ENCODE measurements at regions not wholly inside any gene's neighbourhood (a gene's known extent, or its start where the extent isn't known, plus 50 kb on each side); places are given as distances from the start of the nearest gene placed in this dataset.
A peak's percentile ranks its signal among the peaks of the same experiment; 100 is the strongest.
"Not testable (repeated sequence)": the region's sequence is repeated elsewhere in the genome, so short reads cannot be mapped to it uniquely, and the experiment has no call there.

DNA sequence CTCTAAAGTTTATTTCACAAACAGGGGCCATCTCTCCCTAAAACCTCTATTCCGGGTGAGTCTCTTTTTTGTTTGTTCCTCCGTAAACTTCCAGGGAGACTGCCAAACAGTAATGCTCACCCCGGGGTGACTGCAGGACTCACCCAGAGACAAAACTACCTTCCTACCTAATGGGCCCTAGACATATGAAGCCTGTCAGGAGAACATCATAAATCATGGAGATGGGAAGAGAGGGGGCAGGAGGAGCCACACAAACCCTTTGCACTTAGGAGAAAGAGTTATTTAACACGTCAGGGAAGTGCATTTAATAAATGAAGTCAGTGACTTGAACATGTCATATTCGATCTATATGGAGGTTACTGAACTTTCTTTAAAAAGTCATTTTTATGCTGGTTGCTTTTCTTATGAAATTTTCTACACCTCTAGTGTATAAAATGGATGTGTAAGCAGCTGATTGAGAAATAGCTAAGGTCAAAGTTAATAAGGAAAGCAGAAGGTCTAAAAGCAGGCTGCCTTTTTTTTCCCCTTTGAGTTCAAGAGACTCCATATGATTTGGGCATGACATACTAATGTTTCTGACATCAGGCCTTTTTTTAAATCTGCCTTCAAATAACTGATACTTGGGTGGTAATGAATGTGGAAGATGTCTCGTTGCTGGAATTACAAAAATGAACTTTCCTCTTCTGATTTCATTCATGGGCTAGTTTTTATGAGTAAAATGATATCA is 286.9 kb upstream of the USP25 start:
- DNase-seq, result no peak

DNA sequence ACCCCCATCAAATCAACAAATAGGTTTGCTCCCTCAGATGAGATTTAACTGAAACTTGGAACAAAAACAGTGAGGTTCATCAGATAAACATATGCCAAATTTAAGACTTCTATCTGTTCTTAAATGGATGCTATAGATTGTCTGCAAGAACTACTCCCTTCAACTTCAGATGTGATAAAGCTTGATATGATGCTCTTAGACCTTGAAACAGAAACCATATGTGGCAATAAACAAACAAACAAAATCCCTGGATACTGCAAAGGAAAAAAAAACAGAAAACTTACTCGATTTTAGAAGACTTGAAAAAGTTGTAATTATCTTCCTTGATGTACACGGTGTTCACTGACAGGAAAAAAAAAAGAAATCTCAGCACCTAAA is 286.1 kb upstream of the USP25 start:
- DNase-seq, result no peak

DNA sequence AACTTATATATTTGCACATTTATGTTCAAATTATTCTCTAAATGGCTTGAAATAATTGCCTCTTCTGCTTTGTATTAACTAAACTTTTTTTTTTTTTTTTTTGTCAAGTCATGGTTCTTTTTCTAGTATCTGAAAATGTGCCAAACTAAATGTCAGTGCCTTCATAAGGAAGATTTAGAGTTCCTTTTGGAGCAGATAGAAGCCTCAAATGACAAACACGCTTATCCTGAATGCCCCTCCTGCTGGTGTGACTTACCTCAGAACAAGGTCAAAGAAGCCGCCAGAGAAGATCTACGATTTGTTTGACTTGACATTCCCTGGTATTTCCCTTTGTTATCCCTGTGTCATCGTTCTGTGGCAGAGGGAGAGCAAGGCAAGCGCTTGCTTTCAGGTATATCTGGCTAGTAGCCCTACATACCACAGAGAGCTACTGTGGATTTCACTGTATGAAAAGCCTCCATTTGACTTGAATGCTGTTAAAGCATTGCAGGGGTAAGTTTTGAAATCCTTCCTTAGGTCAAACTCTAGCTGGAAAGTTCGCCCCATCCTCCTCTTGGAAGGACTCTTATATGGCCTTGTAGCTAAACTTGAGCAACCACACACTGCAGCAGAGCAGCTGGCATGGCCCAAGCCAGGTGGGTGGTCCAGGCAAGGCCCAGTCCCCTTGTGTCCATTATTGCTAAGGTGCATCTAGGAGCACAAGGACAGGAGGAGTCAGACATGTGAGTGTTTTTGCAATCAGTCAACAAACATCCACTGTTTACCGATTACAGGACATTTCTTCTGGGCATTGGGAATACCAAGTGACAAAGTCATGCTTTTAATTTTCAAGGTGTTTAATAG is 285.4 kb upstream of the USP25 start:
- DNase-seq, result no peak

DNA sequence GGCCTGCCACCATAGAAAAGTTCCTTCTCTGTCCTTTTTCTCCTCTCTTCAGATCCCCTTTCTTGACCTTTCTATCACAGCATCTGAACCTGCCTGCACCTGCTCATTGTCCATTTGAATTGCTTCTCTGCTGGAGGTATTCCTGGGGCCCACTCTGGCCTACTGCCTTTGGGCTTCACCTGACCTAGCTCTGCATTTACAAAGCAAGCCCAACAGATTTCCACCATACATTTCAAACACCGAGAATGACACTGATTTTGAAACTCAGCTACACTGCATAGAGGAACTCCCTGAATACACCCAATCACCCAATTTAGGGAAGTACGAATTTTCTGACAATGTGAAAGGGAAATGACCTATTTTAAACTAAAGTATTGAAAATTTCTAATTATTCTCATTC is 284.5 kb upstream of the USP25 start:
- no peak for DNase-seq

DNA sequence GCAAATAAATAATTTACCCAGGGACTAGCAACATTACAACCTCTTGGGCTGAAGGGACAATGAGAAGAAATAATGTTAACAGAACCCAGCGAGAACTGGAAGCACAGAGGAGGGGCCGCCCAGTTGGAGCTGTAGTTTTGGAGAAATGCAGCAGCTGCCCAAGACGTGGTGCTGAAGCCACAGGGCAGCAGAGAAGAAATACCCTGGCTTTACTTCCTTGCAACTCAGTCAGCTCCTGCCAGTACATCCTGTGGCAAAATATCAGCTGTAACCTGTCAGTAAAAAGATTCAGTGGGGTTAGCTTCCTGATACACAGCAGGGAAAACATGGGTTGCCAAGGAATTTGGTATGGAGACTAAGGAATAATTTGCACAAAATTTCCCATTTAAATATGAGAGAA is 283.6 kb upstream of the USP25 start:
- DNase-seq, result no peak

DNA sequence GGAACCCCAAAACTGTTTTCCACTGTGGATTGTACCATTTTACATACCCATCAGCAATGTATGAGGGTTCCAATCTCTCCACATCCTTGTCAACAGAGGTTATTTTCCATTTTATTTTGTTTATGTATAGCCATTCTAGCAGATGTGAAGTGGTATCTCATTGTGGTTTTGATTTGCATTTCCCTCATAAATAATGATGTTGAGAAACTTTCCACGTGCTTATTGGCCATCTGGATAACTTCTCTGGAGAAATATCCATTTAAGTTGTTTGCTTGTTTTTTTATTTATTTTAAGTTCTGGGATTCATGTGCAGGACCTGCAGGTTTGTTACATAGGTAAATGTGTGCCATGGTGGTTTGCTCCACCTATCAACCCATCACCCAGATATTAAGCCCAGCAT is 280.2 kb upstream of the USP25 start:
- no peak for DNase-seq

DNA sequence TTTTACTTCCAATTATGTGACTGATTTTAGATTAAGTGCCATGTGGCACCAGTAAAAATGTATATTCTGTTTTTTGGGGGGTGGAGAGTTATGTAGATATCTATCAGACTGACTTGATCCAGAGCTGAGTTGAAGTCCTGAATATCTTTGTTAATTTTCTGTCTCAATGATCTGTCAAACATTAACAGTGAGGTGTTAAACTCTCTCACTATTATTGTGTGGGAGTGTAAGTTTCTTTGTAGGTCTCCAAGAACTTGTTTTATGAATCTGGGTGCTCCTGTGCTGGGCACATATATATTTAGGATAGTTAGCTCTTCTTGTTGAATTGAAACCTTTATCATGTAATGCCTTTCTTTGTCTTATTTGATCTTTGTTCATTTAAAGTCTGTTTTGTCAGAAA is 276.5 kb upstream of the USP25 start:
- DNase-seq, result no peak

DNA sequence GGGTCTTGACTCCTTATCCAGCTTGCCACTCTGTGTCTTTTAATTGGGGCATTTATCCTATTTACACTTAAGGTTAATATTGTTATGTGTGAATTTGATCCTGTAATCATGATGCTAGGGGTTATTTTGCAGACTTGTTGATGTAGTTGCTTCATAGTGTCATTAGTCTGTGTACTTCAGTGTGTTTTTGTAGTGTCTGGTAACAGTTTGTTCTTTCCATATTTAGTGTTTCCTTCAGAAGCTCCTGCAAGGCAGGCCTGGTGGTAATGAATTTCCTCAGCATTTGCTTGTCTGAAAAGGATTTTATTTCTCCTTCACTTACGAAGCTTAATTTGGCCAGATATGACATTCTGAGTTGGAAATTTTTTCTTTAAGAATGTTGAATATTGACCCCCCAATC is 276.0 kb upstream of the USP25 start:
- not testable (repeated sequence) for DNase-seq

DNA sequence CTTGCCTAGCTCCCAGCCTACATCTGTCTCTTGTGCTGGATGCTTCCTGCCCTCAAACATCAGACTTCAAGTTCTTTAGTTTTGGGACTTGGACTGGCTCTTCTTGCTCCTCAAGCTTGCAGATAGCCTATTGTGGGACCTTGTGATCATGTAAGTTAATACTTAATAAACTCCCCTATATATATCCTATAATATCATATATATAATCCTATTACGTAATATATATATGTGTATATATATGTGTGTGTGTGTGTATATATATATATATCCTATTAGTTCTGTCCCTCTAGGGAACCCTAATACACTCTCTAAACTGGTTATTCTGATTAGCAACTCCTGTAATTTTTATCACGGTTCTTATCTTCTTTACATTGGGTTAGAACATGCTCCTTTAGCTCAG is 274.9 kb upstream of the USP25 start:
- DNase-seq, result not testable (repeated sequence)

DNA sequence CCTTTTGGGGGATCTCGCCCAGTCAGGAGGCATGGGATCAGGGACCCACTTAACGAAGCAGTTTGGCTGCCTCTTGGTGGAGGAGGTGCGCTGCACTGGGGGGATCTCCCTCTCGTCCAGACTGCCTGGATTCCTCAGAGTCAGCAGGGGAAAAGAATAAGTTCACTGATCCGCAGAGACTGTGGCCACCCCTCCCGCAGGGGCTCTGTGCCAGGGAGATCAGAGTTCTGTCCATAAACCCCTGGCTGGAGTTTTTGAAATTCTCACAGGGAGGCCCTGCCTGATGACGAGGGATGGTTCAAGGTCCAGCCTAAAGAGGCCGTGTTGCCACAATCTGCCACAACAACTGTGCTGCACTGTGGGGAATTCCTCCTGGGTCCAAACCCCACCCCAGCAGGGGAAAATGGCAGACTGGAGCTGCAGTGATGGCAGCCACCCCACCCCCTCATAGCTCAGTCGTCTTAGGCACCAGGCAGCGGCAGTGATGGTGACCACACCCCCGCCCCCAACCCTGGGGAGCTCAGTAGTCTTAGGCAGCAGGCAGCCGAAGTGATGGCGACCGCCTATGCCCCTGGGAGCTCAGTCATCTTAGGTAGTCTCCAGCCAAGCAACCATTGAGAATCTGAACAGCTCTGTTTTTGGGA is 273.8 kb upstream of the USP25 start:
- no peak for DNase-seq

DNA sequence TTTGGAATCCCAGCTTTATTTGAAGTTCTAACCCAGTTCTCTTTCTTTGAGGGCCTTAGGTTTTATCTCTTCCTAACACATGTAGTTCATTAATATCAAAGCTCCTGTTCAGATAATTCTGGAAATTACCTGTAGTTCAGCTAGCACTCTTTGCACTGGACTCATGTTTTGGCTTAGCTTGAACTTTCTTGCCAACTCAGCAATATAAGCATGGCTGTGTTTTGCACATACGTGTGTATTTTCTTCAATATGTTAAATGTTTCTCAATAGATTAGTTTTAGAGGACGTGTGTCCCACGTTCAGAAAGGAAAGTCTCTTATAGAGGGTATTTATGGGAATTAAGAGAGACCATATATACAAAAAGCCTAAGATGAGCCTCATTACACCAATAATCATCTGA is 271.8 kb upstream of the USP25 start:
- no peak for DNase-seq

DNA sequence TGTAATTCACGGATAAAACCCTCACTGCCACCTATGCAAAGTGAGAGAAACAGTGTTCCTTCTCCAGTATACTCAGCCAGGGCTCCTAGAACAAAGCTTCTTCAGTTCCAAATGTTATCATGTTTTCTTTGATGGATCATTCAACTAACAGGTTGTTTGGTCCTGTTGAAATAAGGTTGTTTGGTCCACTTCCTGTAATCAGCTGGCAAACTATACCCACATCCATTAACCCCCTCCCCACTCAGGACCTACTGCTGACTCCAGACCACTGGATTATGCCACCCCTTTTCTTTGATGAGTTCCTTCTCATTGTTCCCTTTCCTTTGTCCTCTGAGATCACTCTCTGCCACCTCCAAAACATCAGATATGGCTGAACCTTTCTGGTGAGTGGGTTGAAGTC is 267.7 kb upstream of the USP25 start:
- DNase-seq, result no peak

DNA sequence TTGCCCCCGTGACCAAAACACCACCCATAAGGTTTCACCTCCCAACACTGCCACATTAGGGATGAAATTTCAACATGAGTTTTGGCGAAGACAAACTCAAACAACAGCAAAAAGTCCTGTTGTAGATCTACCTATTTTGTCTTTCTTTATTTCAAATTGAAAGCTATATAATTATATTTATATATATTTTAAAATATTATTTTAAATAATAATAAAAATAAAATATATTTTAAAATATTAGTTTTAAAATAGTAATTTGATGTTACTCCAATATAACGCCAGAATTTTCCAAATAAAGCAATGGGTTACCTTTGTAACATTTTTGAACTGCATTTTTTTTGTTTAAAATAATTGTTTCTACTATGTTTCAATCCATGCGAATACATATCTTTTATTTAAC is 263.5 kb upstream of the USP25 start:
- no peak for DNase-seq

DNA sequence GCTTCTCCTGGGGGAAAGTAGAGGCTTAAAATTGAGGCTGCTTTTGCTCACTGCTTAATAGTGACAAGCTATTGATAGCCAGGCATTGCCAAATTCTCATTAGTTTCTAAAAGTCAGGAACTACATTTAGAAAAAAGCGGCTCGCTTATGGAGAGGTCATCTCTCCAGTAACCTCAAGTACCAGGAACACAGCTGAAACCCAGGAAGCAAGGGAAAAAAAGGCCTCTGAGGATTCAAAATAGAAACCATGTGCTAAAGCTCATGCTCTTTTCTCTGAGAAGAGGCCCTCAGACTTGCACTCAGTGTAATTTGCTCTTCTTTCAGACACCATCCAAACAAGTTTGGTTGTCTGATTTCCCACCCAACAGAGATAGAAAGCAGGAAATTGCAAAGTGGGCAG is 261.4 kb upstream of the USP25 start:
- no peak for DNase-seq

DNA sequence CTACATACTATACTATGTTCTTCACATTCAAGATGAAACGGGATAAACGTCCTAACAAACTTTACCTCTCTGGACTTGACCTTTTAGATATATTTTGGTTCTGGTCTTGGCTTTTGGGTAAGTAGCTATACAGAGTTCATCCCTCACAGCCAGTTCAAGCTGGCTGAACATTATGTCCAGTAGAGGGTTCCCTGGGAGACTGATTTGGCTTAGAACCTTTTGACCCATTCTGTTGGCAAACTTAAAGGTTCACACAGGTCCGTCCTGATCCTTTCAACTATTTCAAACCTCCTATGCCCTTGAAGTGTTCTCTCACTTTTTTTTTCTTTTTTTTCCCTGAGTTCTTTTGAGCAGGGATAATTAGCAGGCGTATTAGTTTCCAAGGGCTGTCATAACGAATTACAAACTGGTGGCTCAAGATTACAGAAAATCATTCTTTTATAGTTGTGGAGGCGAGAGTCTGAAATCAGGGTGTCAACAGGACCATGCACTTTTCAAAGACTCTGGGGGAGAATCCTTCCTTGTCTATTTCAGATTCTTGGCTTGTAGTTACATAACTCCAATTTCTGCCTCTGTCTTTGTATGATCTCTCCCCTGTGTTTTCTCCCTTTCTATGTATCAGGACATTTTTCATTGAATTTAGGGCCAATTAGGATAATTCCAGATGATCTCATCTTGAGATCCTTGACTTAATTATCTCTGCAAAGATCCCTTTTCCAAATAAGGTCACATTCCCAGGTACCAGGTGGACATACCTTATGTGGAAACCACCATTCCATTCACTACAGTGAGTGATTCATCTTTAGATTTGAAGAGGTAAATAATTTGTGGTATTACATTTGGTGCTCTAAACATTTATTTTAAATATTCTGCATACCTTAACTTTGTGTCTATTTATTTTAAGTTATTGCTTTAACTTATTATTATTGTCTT is 257.4 kb upstream of the USP25 start:
- DNase-seq, result no peak

DNA sequence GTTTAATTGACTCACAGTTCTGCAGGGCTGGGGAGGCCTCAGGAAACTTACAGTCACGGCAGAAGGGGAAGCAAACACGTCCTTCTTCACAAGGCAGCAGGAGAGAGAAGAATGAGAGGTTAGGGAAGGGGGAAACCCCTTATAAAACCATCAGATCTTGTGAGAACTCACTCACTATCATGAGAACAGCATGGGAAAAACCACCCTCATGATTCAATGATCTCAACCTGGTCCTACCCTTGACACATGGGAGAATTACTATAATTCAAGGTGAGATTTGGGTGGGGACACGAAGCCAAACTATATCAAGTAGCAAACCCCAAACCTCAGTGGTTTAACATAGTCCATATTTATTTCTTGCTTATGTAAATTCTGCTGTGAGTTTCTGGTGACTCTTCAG is 252.0 kb upstream of the USP25 start:
- DNase-seq, result not testable (repeated sequence)

DNA sequence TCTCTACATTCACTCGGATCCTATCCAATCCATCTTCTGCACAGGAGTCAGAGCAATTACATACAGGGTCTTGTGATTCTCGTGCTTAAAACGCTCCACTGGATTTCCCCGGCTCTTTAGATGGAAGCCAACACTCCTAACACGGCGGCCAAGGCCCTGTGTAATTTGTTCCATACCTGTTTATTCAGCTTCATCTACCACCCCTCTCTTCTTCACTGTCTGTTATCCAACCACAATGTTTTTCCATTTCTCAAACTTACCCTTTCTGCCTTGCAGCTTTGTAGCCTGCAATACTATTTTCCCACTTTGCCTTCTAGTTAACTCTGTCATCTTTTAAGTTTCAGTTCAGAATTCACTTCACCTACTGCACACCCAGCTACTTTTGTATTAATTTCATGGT is 249.6 kb upstream of the USP25 start:
- no peak for DNase-seq

DNA sequence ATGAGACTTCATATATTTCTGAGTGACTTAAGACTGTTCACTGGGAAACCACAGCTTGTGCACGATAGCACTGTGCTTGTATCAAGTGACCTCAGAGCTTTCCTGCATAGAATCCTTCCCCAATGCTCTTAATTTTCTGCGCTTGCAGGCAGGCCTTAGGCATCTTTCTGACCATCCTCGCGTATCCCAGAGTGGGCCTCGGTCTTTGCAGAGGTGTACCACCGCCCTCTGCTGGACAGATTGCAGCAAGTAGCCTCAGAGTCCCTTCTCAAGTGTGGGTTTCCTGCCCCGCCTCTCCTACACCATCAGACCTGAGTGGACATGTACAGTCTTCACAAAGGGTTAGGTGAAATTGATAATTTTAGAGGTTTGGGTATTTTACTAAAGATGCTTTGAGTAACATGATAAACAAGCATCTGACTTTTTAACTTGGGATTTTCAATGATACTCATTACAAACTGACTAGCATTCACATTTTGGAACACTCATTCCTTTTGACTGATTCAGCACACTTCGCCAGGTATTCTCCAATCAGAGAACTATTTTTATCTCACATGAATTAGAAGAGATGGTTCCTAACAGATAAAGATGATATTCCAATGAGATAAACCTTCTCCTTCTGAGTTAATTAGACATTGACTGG is 246.5 kb upstream of the USP25 start:
- DNase-seq, result peak; percentile 44 to 82

DNA sequence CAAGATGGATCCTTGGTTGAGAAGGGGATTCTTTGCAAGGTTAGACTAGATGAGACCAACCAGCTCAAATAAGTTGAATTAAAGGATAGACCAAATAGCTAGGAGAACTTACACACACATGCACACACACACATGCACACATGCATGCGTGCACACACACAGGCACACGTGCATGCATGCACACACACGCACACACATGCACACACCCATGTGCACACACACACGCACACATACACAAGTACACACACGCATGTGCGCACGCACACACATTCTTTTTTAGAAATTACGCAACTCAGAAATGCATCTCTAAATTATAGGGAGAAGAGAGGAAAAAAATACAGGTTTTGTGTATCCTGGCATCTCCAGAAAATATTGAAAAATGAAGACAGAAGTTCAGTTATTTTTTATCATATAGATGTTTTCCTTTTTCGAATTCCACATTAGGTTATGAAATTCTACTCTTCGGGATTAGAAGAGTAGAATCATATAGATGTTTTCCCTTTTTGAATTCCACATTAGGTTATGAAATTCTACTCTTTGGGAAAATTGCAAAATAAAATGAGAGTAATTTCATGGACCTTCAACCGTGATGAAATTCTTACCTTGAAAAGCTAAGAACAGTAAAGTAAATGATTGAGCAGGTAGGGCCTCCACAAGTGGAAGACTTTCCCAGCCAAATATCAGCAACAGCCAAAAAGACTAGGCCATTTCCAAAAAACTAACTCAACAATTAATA is 243.2 kb upstream of the USP25 start:
- no peak for DNase-seq

DNA sequence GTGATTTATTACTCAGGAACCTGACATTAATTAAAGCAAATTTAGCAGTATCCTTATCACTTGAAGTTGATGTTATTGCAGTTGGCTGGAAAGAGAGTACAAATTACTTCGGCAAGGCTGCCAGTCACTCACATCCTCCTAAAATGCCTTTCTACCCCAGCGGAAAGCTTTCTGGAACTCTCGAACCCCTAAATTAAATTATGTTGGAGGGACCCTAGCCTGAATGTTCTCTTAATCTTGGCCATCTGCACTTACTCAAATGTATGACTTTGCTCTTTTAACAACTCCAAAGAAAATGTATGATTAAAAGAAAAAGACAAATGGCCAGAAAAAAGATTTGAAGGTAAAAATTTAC is 242.6 kb upstream of the USP25 start:
- DNase-seq, result no peak

DNA sequence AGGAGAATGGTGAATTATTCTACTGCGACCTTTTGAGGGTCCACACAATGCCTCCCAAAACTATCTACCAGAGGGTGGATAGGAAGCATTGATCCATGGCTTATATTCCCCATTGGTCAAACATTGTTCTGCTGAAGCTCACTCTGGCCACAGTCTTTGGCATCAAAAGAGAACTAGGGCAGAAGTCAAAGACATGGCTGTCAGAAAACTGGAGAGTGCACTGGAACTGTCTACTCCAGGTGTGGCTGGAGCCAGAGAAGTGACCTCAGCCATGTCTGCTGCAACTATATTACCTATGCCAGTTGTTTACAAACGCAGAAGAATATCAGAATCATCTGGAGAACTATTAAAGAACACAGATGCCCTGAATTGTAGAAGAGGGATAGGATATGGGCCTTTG is 238.7 kb upstream of the USP25 start:
- no peak for DNase-seq

DNA sequence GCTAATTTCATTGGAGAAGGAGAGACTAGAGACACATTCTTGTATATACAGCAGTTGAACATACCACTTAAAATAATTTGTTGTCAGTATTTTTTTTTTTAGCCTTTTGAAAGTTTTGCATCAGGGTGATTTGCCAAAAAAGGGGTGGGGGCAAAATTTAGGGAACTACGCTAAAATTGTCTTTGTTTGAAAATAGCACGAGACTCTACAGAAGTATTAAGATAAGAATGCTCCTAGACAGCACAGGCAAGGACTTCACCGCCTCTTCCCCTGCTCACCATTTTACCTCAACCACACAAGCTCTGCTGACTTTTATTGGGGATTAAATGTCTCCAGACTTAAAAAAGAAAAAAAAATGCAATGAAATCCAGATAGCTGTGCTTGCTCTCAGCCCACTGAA is 236.1 kb upstream of the USP25 start:
- no peak for DNase-seq
